Muscle of back (tissue), 3 donors: ENCODE measurements at regions not wholly inside any gene's neighbourhood (a gene's known extent, or its start where the extent isn't known, plus 50 kb on each side); places are given as distances from the start of the nearest gene placed in this dataset.

Experiments used
- DNase-seq, 3 donors: peaks; one replicate each; pipeline versions ENCODE4 v3.0.0 to v3.0.0-alpha.2; 2013

- no peak for DNase-seq
Observed at GRCh38 chr18:10216791-10217190, 237.6 kb upstream of the APCDD1 start.

GRCh38 chr18:10217211-10217610 is 237.2 kb upstream of the APCDD1 start:
- no peak for DNase-seq

- DNase-seq = no peak
Observed at GRCh38 chr18:10225300-10225699, 229.1 kb upstream of the APCDD1 start.

GRCh38 chr18:10226971-10227370 is 227.5 kb upstream of the APCDD1 start:
- no peak for DNase-seq

GRCh38 chr18:10228326-10228725 is 226.1 kb upstream of the APCDD1 start:
- DNase-seq = peak in 2 of 3 donors; percentile 44 to 48

GRCh38 chr18:10229458-10229857 is 225.0 kb upstream of the APCDD1 start:
- no peak for DNase-seq

- no peak for DNase-seq
Observed at GRCh38 chr18:10230072-10230471, 224.4 kb upstream of the APCDD1 start.

GRCh38 chr18:10231220-10231619 is 223.2 kb upstream of the APCDD1 start:
- no peak for DNase-seq

- DNase-seq = no peak
Observed at GRCh38 chr18:10232062-10232461, 222.4 kb upstream of the APCDD1 start.

- no peak for DNase-seq
Observed at GRCh38 chr18:10233082-10233875, 221.2 kb upstream of the APCDD1 start.

GRCh38 chr18:10234281-10234680 is 220.2 kb upstream of the APCDD1 start:
- no peak for DNase-seq

GRCh38 chr18:10234912-10235660 is 219.3 kb upstream of the APCDD1 start:
- DNase-seq = peak in 1 of 3 donors; percentile 72

GRCh38 chr18:10235661-10235952 is 218.8 kb upstream of the APCDD1 start:
- no peak for DNase-seq

- DNase-seq = peak in 2 of 3 donors; percentile 67 to 84
Observed at GRCh38 chr18:10239103-10239502, 215.3 kb upstream of the APCDD1 start.

- no peak for DNase-seq
Observed at GRCh38 chr18:10239991-10240634, 214.3 kb upstream of the APCDD1 start.

- DNase-seq = peak in 1 of 3 donors; percentile 55
Observed at GRCh38 chr18:10240973-10241372, 213.5 kb upstream of the APCDD1 start.

GRCh38 chr18:10241579-10241978 is 212.9 kb upstream of the APCDD1 start:
- no peak for DNase-seq

- DNase-seq = no peak
Observed at GRCh38 chr18:10242936-10243680, 211.3 kb upstream of the APCDD1 start.

- DNase-seq = no peak
Observed at GRCh38 chr18:10244341-10244740, 210.1 kb upstream of the APCDD1 start.

GRCh38 chr18:10245031-10245845 is 209.2 kb upstream of the APCDD1 start:
- DNase-seq = peak in 1 of 3 donors; percentile 69

GRCh38 chr18:10245846-10246175 is 208.6 kb upstream of the APCDD1 start:
- DNase-seq = no peak
